ENCODE measurements at regions not wholly inside any gene's neighbourhood (a gene's known extent, or its start where the extent isn't known, plus 50 kb on each side); places are given as distances from the start of the nearest gene placed in this dataset.
"Not testable (repeated sequence)": the region's sequence is repeated elsewhere in the genome, so short reads cannot be mapped to it uniquely, and the experiment has no call there.

DNA sequence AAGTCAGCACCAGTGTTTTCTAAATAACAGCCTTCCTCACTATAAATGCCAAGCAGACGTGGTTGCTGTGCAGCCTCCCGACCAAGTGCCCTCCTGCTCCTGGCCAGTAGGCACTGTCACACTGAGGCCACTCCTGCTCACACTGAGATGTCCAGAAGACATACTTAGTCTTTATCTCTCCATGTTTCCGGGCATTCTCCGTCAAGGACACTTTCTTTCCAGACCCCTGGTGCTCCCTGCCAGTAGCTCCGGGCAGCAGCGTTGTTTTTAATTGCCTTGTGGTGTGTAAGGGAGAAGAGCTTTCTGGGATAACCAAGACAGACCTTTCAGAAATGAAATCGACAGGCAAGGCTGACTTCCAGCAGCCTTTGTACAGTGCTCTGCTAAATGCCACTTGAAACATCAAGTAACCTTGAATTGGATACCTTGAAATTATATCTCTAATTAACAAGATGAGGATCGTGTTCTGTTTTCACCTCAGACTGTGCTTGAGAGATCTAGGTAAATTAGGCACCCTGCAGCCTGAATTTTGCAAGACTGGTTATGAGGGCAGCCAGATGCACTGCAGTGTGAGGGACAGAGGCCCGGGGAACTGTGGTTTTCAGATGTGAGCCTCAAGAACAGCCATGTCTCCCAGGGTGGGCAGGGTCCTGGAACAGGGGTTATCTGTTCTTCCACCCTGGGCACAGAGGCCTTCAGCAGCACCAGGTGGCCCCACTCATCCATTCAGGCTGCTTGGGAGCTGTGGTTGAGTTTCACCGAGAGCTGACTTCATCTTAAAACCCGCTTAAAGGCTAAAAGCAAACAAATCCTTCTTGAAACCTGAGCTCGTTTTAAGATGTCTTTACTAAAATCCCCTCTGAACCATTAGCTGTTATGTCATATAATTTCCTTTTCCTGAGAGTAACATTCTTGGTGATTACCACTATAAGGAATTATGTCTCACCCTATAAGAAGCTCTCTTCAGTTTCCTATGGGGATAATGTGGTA is 105.5 kb upstream of the IL12A start:
- intact Hi-C loops (cut with DNase I) = loop anchor here in 1 of 2 donors (10.0 kb wide), 1 partner anchor 122 kb away; no protein-coding TSS in a partner anchor
- no peak overlapping the region for H3K27ac ChIP-seq
- DNase-seq (no peak), ATAC-seq (peak; percentile 41 to 64 (median 42))
- 56% methylated on average over 11 of the region's 12 CpGs for WGBS (ENCODE audit: insufficient coverage, low coverage, low lambda C conversion rate, missing lambda C conversion rate)
- H3K36me3 ChIP-seq = no peaks in the 10 kb centered on the region
- no peaks in the 10 kb centered on the region for H3K27me3 ChIP-seq
- TF ChIP-seq, protein P1, sequence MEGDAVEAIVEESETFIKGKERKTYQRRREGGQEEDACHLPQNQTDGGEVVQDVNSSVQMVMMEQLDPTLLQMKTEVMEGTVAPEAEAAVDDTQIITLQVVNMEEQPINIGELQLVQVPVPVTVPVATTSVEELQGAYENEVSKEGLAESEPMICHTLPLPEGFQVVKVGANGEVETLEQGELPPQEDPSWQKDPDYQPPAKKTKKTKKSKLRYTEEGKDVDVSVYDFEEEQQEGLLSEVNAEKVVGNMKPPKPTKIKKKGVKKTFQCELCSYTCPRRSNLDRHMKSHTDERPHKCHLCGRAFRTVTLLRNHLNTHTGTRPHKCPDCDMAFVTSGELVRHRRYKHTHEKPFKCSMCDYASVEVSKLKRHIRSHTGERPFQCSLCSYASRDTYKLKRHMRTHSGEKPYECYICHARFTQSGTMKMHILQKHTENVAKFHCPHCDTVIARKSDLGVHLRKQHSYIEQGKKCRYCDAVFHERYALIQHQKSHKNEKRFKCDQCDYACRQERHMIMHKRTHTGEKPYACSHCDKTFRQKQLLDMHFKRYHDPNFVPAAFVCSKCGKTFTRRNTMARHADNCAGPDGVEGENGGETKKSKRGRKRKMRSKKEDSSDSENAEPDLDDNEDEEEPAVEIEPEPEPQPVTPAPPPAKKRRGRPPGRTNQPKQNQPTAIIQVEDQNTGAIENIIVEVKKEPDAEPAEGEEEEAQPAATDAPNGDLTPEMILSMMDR (IDR thresholded peaks at IDR 0.05) = no peak
- no peak for TF ChIP-seq POLR2A (IDR thresholded peaks at IDR 0.05)
- H3K4me1 ChIP-seq = no peaks in the 10 kb centered on the region
- no peaks in the 10 kb centered on the region for H3K9me3 ChIP-seq
- H3K4me3 ChIP-seq = no peak overlapping the region

DNA sequence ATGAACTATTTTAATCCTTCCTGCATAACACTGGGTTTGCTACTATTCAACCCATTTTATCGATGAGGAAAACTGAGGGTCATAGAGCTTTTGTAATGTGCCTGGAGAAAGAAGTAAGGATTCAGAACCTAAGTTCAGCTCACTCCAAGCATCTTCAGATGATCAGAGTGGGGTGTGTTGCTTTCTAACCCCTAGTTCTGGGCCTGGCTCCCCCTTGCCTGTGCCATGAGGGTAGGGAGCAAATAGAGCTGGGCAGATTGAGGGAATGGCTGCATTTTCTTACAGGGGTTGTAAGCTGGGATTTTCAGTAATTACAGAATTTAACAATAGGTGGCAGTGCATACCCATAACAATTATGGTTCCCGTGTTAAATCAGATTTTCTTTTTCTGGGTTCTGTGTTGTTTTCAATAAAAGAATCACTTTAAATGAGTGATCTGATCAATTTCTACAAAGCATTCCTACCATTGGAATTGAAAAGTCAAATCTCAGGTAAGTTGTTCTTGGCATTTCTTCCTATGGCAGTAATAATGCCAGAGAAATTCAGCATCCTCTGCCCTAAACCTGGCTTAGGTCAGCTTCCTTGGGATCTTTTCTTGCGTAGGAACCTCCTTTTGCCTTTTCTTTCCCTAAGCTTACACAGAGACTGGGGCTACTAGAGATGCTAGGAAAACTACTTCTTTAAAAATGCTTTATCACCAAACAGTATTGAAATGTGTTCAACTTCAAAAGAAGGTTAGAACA is 103.8 kb upstream of the IL12A start:
- DNase-seq = no peak
- 65% methylated on average over 3 of the region's 3 CpGs for WGBS (ENCODE audit: insufficient coverage, low coverage, low lambda C conversion rate, missing lambda C conversion rate)
- Histone ChIP-seq H3K27ac (no peak overlapping the region), H3K9me3 (no peaks in the 10 kb centered on the region), H3K36me3 (no peaks in the 10 kb centered on the region), H3K4me1 (no peaks in the 10 kb centered on the region), H3K27me3 (no peaks in the 10 kb centered on the region), H3K4me3 (no peak overlapping the region)
- intact Hi-C loops (cut with DNase I) = loop anchor here (5.0 to 10.0 kb wide), 2 partner anchors 120 to 122 kb away; no protein-coding TSS in a partner anchor
- TF ChIP-seq, protein P1 (IDR thresholded peaks at IDR 0.05) = peak; percentile 51 to 59 (median 58)
- no peak for TF ChIP-seq POLR2A (IDR thresholded peaks at IDR 0.05)
- peak; percentile 66 to 81 (median 74) for ATAC-seq

DNA sequence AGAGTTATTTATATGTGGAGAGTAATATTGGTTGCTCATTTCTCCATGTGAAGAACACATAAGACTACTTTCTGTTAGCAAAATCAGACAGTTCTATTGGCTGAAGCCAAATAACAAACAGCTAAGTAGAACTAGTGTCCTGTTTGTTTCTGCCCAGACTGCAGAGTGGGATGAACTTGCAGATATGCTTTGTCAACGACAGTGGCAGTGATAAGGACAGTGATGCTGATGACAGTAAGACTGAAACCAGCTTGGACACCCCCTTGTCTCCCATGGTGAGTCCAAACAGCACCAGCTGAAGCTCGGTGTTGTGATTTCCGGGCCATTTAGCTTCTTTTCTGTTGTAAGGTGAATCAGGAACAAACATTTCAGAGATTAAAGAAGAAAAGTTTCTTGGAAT is 102.6 kb upstream of the IL12A start:
- Histone ChIP-seq H3K27me3 (no peaks in the 10 kb centered on the region), H3K4me3 (no peak overlapping the region), H3K9me3 (no peaks in the 10 kb centered on the region), H3K27ac (no peak overlapping the region), H3K36me3 (no peaks in the 10 kb centered on the region), H3K4me1 (no peaks in the 10 kb centered on the region)
- ATAC-seq = no peak
- intact Hi-C loops (cut with DNase I) = loop anchor here (5.0 to 10.0 kb wide), 2 partner anchors 119 to 121 kb away; no protein-coding TSS in a partner anchor
- WGBS (ENCODE audit: insufficient coverage, low coverage, low lambda C conversion rate, missing lambda C conversion rate) = 67% methylated on average over 3 of the region's 3 CpGs
- TF ChIP-seq POLR2A (IDR thresholded peaks at IDR 0.05) = no peak
- TF ChIP-seq, protein P1 (IDR thresholded peaks at IDR 0.05) = no peak
- no peak for DNase-seq

DNA sequence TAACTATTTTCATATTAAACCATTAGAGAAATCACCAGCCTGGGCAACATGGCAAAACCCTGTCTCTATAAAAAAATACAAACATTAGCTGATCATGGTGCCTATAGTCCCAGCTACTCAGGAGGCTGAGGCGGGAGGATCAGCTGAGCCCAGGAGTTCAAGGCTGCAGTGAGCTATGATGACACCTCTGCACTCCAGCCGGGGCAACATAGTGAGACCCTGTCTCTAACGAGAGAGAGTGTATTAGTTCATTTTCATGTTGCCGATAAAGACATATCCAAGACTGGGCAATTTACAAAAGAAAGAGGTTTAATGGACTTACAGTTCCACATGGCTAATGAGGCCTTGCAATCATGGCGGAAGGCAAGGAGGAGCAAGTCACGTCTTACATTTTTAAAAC is 102.1 kb upstream of the IL12A start:
- intact Hi-C loops (cut with DNase I) = loop anchor here (5.0 to 10.0 kb wide), 2 partner anchors 118 to 121 kb away; no protein-coding TSS in a partner anchor
- not testable (repeated sequence) for H3K36me3 ChIP-seq, ATAC-seq, H3K4me1 ChIP-seq, H3K9me3 ChIP-seq, H3K4me3 ChIP-seq, H3K27ac ChIP-seq, DNase-seq, H3K27me3 ChIP-seq
- WGBS (ENCODE audit: insufficient coverage, low coverage, low lambda C conversion rate, missing lambda C conversion rate) = 84% methylated on average over 4 of the region's 6 CpGs
